Endodermal cell (in vitro differentiated cells): ENCODE measurements at regions not wholly inside any gene's neighbourhood (a gene's known extent, or its start where the extent isn't known, plus 50 kb on each side); places are given as distances from the start of the nearest gene placed in this dataset.

Experiments
- DNase-seq: peaks from one replicate; pipeline ENCODE4 v3.0.0-alpha.2; 2017
- H3K27ac ChIP-seq: 2 replicates; pipeline ENCODE4 v1.5.1; 2013; ENCODE audit warnings: mild to moderate bottlenecking, low read depth, low read length, moderate library complexity
- H3K27me3 ChIP-seq: 2 replicates; pipeline ENCODE4 v1.6.1; 2013; ENCODE audit warnings: mild to moderate bottlenecking, low read length, moderate library complexity; ENCODE audit not compliant: insufficient read depth, control insufficient read depth, poor library complexity, severe bottlenecking
- H3K36me3 ChIP-seq: 2 replicates; pipeline ENCODE4 v1.7.0; 2013; ENCODE audit warnings: mild to moderate bottlenecking, low read length, moderate library complexity; ENCODE audit not compliant: control insufficient read depth, insufficient read depth
- H3K4me1 ChIP-seq: one replicate; pipeline ENCODE4 v1.7.0; 2013; ENCODE audit warnings: low read length; ENCODE audit not compliant: control insufficient read depth, insufficient read depth
- H3K4me3 ChIP-seq: 2 replicates; pipeline ENCODE4 v1.5.1; 2013; ENCODE audit warnings: mild to moderate bottlenecking, low read length, moderate library complexity
- H3K9ac ChIP-seq: 2 replicates; pipeline ENCODE4 v1.6.1; 2013; ENCODE audit warnings: mild to moderate bottlenecking, low read length, moderate library complexity; ENCODE audit not compliant: poor library complexity, severe bottlenecking; ENCODE audit errors: extremely low read depth
- H3K9me3 ChIP-seq: 2 replicates; pipeline ENCODE4 v1.6.1; 2013; ENCODE audit warnings: mild to moderate bottlenecking, low read length, moderate library complexity; ENCODE audit not compliant: control insufficient read depth
- H3K27ac Mint-ChIP-seq: 2 replicates; pipeline ENCODE4 v1.8.0; 2020; ENCODE audit warnings: mixed read lengths
- H3K27me3 Mint-ChIP-seq: 2 replicates; pipeline ENCODE4 v1.8.0; 2021; ENCODE audit warnings: mild to moderate bottlenecking, mixed read lengths; ENCODE audit not compliant: insufficient read depth
- H3K36me3 Mint-ChIP-seq: 2 replicates; pipeline ENCODE4 v1.8.0; 2020; ENCODE audit warnings: low read depth, mixed read lengths
- H3K4me1 Mint-ChIP-seq: 2 replicates; pipeline ENCODE4 v1.8.0; 2020; ENCODE audit warnings: mixed read lengths
- H3K4me3 Mint-ChIP-seq: 2 replicates; pipeline ENCODE4 v1.8.0; 2020; ENCODE audit warnings: mild to moderate bottlenecking, moderate library complexity, mixed read lengths
- H3K9me3 Mint-ChIP-seq: 2 replicates; pipeline ENCODE4 v1.8.0; 2020; ENCODE audit warnings: mild to moderate bottlenecking, mixed read lengths
- CTCF ChIP-seq: fragments of 200-600 bp; sonication (generic); conservative IDR thresholded peaks from 2 replicates; pipeline ENCODE4 v1.5.0; 2021; ENCODE audit warnings: antibody characterized with exemption, mild to moderate bottlenecking
- WGBS, 2 experiments: methylation state at CpG; one replicate each; pipeline versions ENCODE4 v1.1.5 to v1.1.7; 2013; ENCODE audit warnings: missing lambda C conversion rate in 2 of 2, mixed read lengths in 1 of 2; ENCODE audit not compliant: insufficient coverage in 1 of 2, insufficient read length in 1 of 2; 5-methylcytosine and 5-hydroxymethylcytosine counted together

DNA sequence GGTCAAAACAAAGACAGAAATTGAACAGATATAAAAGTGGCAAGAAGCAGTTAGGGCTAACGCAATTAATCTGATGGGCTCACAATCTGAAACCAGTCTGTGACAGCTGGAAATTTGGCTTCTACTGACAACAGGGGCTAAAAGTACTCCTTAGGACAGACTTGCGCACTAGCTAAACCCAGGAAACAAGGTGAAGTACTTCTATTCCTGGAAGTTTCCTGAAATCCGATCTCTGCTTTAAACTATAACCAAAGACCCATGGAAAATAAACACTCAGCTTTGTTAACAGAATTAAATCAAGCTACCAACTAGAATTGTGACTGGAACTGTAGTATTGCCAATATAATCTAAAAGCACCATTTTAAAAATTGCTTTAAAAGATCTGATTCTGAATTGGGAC is 520.2 kb upstream of the ZWINT start:
- no peak overlapping the region for H3K4me3 ChIP-seq
- no peaks in the 10 kb centered on the region for H3K9me3 ChIP-seq
- H3K4me1 ChIP-seq: no peaks in the 10 kb centered on the region
- Mint-ChIP-seq H3K36me3 (no peaks in the 10 kb centered on the region), H3K9me3 (no peaks in the 10 kb centered on the region), H3K4me3 (no peak overlapping the region), H3K27ac (no peak overlapping the region), H3K4me1 (no peaks in the 10 kb centered on the region), H3K27me3 (no peaks in the 10 kb centered on the region)
- no peak overlapping the region for H3K27ac ChIP-seq
- no peak for TF ChIP-seq CTCF
- H3K9ac ChIP-seq: no peak overlapping the region
- no peaks in the 10 kb centered on the region for H3K36me3 ChIP-seq
- no peak for DNase-seq
- 92 to 95% methylated on average over 2 to 3 of the region's 3 CpGs for whole genome bisulfite sequencing, 2 experiments
- H3K27me3 ChIP-seq: no peaks in the 10 kb centered on the region

DNA sequence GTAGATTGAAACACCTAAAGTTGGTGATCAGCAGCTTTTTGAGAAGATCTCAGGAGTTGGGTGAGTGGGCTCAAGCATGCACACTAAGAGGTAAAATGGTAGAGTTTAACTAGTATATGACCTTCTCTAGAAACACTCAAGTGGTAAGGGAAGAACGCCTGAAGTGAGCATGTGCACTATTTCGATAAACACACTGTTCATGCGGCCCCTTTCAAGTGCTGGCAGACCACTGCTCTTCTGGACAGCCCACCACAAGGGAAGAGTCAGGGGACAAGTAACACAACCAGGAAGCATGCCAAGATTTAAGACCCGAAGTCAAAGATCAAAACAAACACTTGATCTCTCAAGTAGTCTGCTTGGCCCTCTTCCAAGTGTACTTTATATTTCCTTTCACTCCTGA is 519.5 kb upstream of the ZWINT start:
- Mint-ChIP-seq H3K9me3 (no peaks in the 10 kb centered on the region), H3K27ac (no peak overlapping the region), H3K4me1 (no peaks in the 10 kb centered on the region), H3K4me3 (no peak overlapping the region), H3K27me3 (no peaks in the 10 kb centered on the region), H3K36me3 (no peaks in the 10 kb centered on the region)
- Histone ChIP-seq H3K27ac (no peak overlapping the region), H3K27me3 (no peaks in the 10 kb centered on the region), H3K9me3 (no peaks in the 10 kb centered on the region), H3K4me1 (no peaks in the 10 kb centered on the region), H3K9ac (no peak overlapping the region), H3K4me3 (no peak overlapping the region), H3K36me3 (no peaks in the 10 kb centered on the region)
- DNase-seq: no peak
- 86 to 92% methylated on average over 4 of the region's 4 CpGs for WGBS, 2 experiments
- no peak for TF ChIP-seq CTCF

GRCh38 chr10:56874950-56875349 is 513.9 kb upstream of the ZWINT start:
- TF ChIP-seq CTCF: no peak
- Histone ChIP-seq H3K27ac (no peak overlapping the region), H3K9ac (no peak overlapping the region), H3K4me3 (no peak overlapping the region), H3K9me3 (no peaks in the 10 kb centered on the region), H3K36me3 (no peaks in the 10 kb centered on the region), H3K27me3 (no peaks in the 10 kb centered on the region), H3K4me1 (no peaks in the 10 kb centered on the region)
- H3K27me3 Mint-ChIP-seq: no peaks in the 10 kb centered on the region
- 85% methylated on average over 1 of the region's 1 CpG; no CpG with 5 or more reads in 1 of the 2 experiments for WGBS, 2 experiments
- no peak for DNase-seq
- H3K4me3 Mint-ChIP-seq: no peak overlapping the region
- H3K4me1 Mint-ChIP-seq: no peaks in the 10 kb centered on the region
- no peaks in the 10 kb centered on the region for H3K36me3 Mint-ChIP-seq
- no peaks in the 10 kb centered on the region for H3K9me3 Mint-ChIP-seq
- no peak overlapping the region for H3K27ac Mint-ChIP-seq
